GM12872 (cell line): ENCODE measurements at regions not wholly inside any gene's neighbourhood (a gene's known extent, or its start where the extent isn't known, plus 50 kb on each side); places are given as distances from the start of the nearest gene placed in this dataset.

Source experiments
- CTCF ChIP-seq: IDR thresholded peaks from 3 replicates; pipeline ENCODE4 v1.5.1; 2011; ENCODE audit warnings: low read depth, mild to moderate bottlenecking, low read length, moderate library complexity; ENCODE audit not compliant: insufficient read depth

- no peak for TF ChIP-seq CTCF
Observed at GRCh38 chr16:85379041-85380001, 233.8 kb upstream of the GSE1 start.

GRCh38 chr16:85380002-85380395 is 233.1 kb upstream of the GSE1 start:
- no peak for TF ChIP-seq CTCF

- no peak for TF ChIP-seq CTCF
Observed at GRCh38 chr16:85380905-85381737, 232.0 kb upstream of the GSE1 start.

GRCh38 chr16:85381738-85382592 is 231.2 kb upstream of the GSE1 start:
- no peak for TF ChIP-seq CTCF

- no peak for TF ChIP-seq CTCF
Observed at GRCh38 chr16:85382717-85383118, 230.4 kb upstream of the GSE1 start.

- no peak for TF ChIP-seq CTCF
Observed at GRCh38 chr16:85383836-85384832, 229.0 kb upstream of the GSE1 start.
